GM18868 (cell line): ENCODE measurements at regions not wholly inside any gene's neighbourhood (a gene's known extent, or its start where the extent isn't known, plus 50 kb on each side); places are given as distances from the start of the nearest gene placed in this dataset.
"Not testable (repeated sequence)": the region's sequence is repeated elsewhere in the genome, so short reads cannot be mapped to it uniquely, and the experiment has no call there.

ENCODE experiments used
- ATAC-seq: cut with Tn5 transposase; IDR thresholded peaks from one replicate; pipeline ENCODE4 v1.9.1; 2021; ENCODE audit warnings: mild to moderate bottlenecking, moderate library complexity; ENCODE audit not compliant: unreplicated experiment

GRCh38 chr15:60134609-60135008 lies 130.5 kb downstream of the FOXB1 start:
- no peak for ATAC-seq

GRCh38 chr15:60135961-60136360 lies 131.8 kb downstream of the FOXB1 start:
- no peak for ATAC-seq

- ATAC-seq = no peak
These were observed 133.7 kb downstream of the FOXB1 start for GRCh38 chr15:60137711-60138396.

DNA sequence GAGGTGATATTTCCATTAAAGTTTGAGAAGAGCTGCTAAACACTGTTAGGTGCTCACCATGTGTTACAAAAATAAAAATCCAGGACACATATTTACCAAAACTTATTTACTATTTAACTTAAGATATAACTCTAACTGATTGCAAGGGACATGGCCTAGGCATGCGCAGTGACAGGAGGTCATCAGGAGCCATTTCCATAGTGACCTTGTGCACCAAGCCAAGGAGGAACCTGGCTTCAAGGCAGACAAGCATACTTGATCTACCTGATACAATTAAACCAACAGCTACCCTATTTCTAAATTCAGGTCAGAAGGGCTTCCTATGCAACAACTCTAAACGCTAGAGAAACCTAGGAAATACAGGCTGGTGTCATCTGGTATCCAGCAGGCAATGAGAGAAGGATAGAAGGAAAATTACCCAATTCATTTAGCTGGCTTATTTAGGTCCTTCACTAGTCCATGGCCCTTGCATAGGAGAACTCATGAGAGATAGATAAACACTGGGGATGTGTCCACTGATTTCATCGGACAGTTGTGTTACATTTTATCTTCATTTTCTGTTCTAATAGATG lies 134.4 kb downstream of the FOXB1 start:
- no peak for ATAC-seq

GRCh38 chr15:60152386-60152785 lies 148.3 kb downstream of the FOXB1 start:
- ATAC-seq = no peak

DNA sequence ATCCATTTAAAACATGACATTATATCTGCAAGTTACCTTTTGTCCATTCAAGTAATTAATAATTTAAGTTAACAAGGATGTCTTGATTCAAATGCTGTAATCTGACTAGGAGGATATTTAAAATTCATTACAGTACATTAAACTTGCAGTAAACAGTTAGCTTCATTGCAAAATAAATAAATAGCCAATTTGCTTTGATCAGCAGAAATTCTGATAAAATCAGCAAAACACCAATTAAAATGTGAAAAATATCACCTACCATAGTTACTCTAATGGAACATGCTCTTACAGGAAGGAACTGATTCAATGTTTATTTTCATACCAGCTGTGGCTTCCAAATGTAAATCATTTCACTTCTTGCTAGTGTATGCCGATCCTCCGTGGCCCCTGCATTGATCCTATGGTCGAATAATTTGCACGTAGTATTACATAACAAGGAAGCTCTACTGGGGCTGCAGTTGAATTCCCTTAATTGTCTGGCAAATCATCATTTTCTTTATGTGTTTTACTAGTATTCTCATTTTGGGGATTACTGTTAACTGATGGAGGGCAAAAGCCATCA lies 150.7 kb downstream of the FOXB1 start:
- no peak for ATAC-seq

- ATAC-seq = no peak
These were observed 151.6 kb downstream of the FOXB1 start for GRCh38 chr15:60155661-60156060.

DNA sequence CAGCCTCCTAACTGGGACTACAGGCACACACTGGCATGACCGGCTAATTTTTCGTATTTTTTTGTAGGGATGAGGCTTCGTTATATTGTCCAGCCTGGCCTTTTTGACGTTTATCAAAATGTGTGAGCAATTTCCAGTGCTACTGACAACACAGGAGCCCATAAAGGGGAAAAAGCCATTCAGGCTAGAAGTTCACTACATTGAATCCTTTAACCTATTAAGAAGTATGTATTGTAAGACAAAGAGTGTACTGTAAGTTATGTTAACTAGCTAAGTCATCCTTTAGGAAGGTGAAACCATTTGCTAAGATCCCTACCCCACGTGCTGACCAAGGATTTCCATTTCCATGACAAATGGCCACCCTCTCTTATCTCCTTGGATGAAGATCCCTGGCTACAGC lies 156.8 kb downstream of the FOXB1 start:
- ATAC-seq = no peak

DNA sequence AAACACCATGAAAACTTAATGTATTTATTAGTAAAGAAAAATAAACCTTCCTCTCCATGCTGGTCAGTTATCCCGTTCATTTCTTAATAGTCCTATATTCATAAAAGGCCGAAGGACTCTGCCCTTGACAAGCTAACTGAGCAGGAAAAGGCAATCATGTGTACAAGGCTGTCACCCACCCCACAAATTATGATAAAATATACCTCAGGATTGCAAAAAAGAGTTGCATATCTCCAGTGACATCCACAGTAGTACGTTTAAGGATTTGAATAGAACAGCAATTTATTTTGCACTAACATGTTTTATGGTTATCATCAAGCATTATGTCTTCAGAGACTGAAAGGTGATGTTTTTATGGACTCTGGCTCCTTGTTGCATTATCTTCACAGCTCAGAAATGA lies 157.6 kb downstream of the FOXB1 start:
- no peak for ATAC-seq

GRCh38 chr15:60162251-60162967 lies 158.3 kb downstream of the FOXB1 start:
- no peak for ATAC-seq

GRCh38 chr15:60162968-60163355 lies 158.9 kb downstream of the FOXB1 start:
- ATAC-seq = no peak

DNA sequence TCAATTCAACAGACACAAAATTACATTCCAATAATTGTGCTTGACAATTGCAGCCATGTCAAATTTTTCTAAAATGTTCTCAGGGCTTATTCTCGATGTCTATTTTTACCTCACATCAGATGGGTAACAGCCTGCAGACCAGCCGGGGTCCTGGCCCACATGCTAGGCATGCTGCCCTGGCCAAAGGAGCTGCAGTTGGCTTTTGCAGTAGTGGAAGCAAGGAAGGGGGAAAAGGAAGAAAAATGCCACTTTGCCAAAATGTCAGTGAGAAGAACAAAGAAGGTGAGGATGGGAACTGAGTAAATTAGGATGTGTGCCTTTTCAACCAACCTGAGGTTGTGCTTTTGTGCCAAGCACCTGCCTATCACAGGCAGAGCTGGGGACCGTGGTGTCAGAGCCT lies 161.0 kb downstream of the FOXB1 start:
- ATAC-seq = no peak

DNA sequence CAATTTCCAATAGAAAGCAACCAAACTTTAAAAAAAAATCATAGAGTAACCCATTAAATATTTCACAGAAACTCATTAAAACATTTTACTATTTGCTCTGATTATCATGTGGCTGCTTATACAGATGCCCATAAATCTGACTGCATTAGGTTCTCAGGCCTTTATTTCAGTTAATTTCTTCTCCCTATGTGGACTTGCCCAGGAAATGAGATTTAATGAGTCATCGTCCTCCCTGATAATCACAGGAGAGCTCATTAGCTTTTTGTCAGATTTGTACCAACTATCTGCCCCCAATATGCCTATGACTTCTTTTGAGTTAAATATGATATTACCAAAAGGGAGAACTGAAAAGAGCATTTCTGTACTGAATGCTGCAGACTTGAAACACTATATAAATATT lies 168.0 kb downstream of the FOXB1 start:
- ATAC-seq = no peak

DNA sequence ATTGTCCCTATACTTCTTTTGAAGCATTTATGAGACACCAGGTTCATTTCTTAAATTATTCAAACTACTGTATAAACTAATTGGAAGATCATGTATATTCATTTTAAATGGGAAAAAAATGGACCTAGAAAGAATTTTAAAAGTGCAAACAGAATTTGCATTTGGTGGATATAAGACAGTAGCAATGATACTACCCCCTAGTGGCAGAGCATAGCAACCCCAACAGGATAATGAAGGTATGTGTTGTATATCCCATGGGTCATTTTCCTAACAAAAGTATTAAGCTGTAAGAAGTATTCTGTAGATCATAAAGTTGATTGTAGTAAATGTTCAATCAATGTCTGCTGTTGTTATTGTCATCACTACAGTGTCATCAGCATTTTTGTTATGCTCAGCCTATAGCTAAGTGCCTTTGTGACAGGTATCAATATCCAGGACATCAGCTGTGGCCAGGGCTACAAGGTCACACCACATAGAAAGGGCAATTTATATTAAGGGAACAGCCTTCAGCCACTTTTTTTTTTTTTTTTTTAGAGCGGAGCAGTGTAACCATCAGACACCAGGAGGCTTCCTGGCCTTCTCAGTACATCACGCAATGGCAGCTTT lies 175.8 kb downstream of the FOXB1 start:
- ATAC-seq = no peak

- ATAC-seq = not testable (repeated sequence)
These were observed 177.8 kb downstream of the FOXB1 start for GRCh38 chr15:60181957-60182356.

DNA sequence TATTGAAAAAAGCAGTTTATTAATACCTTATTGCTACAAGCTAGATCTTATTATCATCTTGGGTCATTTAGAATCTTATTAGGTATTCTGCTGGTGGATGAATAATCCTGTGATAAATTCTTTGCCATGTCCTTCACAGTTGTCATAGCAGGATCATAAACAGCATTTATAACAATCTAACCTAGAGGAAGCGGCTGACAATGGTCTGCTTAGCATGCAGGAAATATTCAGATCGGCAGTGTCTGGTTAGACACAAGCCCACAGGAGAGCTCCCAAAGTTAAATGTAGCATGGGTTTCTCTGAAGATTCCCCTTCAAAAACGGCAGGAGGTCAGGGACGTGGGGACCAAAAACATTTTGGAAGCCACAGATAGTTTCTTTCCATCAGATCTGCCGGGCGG lies 179.3 kb downstream of the FOXB1 start:
- no peak for ATAC-seq

DNA sequence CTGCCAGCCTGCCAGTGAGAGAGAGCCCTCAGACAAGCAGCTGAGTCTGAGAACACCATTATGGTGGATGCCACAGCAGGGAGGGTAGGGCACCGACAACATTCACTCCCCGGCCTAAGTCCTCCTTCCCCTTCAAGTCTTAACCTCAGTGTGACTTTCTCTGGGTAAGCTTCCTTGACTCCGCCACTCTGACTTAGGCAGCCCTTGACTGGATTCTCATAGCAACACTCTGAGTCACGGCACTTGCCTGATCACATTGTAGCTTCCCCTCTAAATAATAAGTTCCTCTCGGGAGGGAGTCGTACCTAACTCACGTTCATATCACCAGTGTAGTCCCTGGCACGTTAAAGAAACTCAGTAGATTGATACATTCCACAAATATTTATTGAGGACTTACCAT lies 180.5 kb downstream of the FOXB1 start:
- no peak for ATAC-seq

- ATAC-seq = no peak
These were observed 186.9 kb downstream of the FOXB1 start for GRCh38 chr15:60191016-60191415.

DNA sequence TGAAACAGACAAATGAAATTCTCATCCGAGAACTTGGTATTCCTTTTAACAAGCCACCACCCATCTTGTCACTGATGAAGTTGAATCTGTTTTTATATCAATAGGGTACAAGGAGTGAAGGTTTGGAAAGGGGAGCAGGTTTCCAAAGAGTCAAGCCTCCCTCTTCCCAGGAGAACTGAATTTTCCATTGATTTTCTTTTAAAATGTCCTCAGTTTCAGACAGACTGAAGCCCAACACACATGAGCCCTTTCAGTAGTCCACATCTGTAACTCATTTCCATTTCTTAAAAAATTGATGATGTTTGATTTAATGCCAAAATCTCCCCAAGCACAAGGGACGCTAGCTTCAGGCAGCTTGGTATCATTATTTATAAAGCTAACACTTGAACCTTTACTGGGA lies 187.7 kb downstream of the FOXB1 start:
- no peak for ATAC-seq

DNA sequence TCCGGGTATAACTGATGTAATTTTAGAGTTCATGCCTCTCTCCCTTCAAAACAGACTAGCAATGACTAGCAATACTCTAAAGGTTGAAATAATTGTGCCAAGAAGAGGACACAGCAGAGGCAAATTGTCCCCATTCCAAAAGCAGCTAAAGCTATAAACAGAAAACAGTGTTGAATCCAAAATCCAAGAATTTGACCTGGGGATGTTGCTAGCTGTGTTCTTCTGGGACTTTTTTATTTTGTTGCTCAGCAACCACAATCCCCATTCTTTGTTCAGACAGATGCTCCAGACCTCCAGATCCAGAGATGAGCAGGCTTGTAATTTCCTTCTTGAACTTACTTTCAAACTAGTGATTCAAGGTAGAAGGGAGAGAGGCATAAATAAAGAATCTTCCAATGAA lies 191.5 kb downstream of the FOXB1 start:
- no peak for ATAC-seq

- no peak for ATAC-seq
These were observed 193.5 kb downstream of the ANXA2 start for GRCh38 chr15:60204131-60204885.
